CD14-positive monocyte (primary cell): ENCODE measurements at regions not wholly inside any gene's neighbourhood (a gene's known extent, or its start where the extent isn't known, plus 50 kb on each side); places are given as distances from the start of the nearest gene placed in this dataset.

ENCODE experiments used
- DNase-seq, 3 donors: peaks; one replicate each; pipeline ENCODE4 v3.0.0-alpha.2; 2011 to 2022
- H2AFZ ChIP-seq: 2 replicates; pipeline ENCODE4 v1.6.0; 2012; ENCODE audit warnings: mild to moderate bottlenecking, low read depth, low read length, inconsistent platforms; ENCODE audit not compliant: insufficient read depth, poor library complexity, severe bottlenecking
- H3K27ac ChIP-seq, 2 donors: 1 replicate in 1 of 2; 2 replicates in 1 of 2; pipeline ENCODE4 v1.5.1; 2012 to 2013; ENCODE audit warnings: low read length in 2 of 2, control low read depth in 1 of 2, inconsistent platforms in 1 of 2, low read depth in 1 of 2, mild to moderate bottlenecking in 1 of 2
- H3K27me3 ChIP-seq, 2 donors: one replicate each; pipeline versions ENCODE4 v1.6.0 to v1.6.1; 2011 to 2013; ENCODE audit warnings: low read length in 2 of 2; ENCODE audit not compliant: control insufficient read depth in 2 of 2, insufficient read depth in 2 of 2
- H3K36me3 ChIP-seq, 2 donors: replicated peaks in 1 of 2; 1 replicate in 1 of 2; 2 replicates in 1 of 2; pipeline versions ENCODE4 v1.5.1 to v1.6.1; 2012 to 2013; ENCODE audit warnings: low read length in 2 of 2, control low read depth in 1 of 2, inconsistent platforms in 1 of 2, mild to moderate bottlenecking in 1 of 2; ENCODE audit not compliant: insufficient read depth in 2 of 2, control insufficient read depth in 1 of 2
- H3K4me1 ChIP-seq, 2 donors: 1 replicate in 1 of 2; 2 replicates in 1 of 2; pipeline versions ENCODE4 v1.5.1 to v1.6.1; 2012 to 2013; ENCODE audit warnings: low read length in 2 of 2, control low read depth in 1 of 2, inconsistent platforms in 1 of 2, mild to moderate bottlenecking in 1 of 2, moderate library complexity in 1 of 2; ENCODE audit not compliant: insufficient read depth in 2 of 2, control insufficient read depth in 1 of 2
- H3K4me2 ChIP-seq: replicated peaks from 2 replicates; pipeline ENCODE3; 2012; ENCODE audit warnings: low read length, moderate library complexity, mild to moderate bottlenecking; ENCODE audit not compliant: poor library complexity, severe bottlenecking; ENCODE audit errors: extremely low read depth
- H3K4me3 ChIP-seq, 3 experiments: fragments of 200-600 bp in 1 of 3; sonication (generic) in 1 of 3; replicated peaks in 1 of 3; 1 replicate in 2 of 3; 2 replicates in 1 of 3; pipeline ENCODE4 v1.5.1; 2011 to 2013; ENCODE audit warnings: low read length in 3 of 3, mild to moderate bottlenecking in 3 of 3, control low read depth in 2 of 3, low read depth in 2 of 3, inconsistent platforms in 1 of 3, moderate library complexity in 1 of 3
- H3K79me2 ChIP-seq: 2 replicates; pipeline ENCODE4 v1.6.0; 2012; ENCODE audit warnings: mild to moderate bottlenecking, control low read depth, inconsistent platforms, low read length, moderate library complexity; ENCODE audit not compliant: insufficient read depth
- H3K9ac ChIP-seq: 2 replicates; pipeline ENCODE4 v1.6.0; 2017; ENCODE audit warnings: low read length, mild to moderate bottlenecking; ENCODE audit not compliant: insufficient read depth, poor library complexity, severe bottlenecking
- H3K9me3 ChIP-seq, 2 donors: replicated peaks in 1 of 2; 1 replicate in 1 of 2; 2 replicates in 1 of 2; pipeline versions ENCODE4 v1.5.1 to v1.6.1; 2012 to 2013; ENCODE audit warnings: low read length in 2 of 2, control low read depth in 1 of 2; ENCODE audit not compliant: control insufficient read depth in 1 of 2, insufficient read depth in 1 of 2
- H4K20me1 ChIP-seq: 2 replicates; pipeline ENCODE4 v1.6.0; 2012; ENCODE audit warnings: mild to moderate bottlenecking, low read length, control low read depth, moderate library complexity; ENCODE audit not compliant: insufficient read depth
- H3K27ac Mint-ChIP-seq, 7 donors: one replicate each; pipeline ENCODE4 v1.8.0; 2020; ENCODE audit warnings: mild to moderate bottlenecking in 7 of 7, mixed read lengths in 7 of 7, moderate library complexity in 6 of 7, inconsistent platforms in 2 of 7
- H3K27me3 Mint-ChIP-seq, 3 donors: one replicate each; pipeline ENCODE4 v1.8.0; 2021 to 2022; ENCODE audit warnings: low read depth in 3 of 3, mild to moderate bottlenecking in 3 of 3, mixed read lengths in 3 of 3, moderate library complexity in 3 of 3, inconsistent platforms in 1 of 3
- H3K36me3 Mint-ChIP-seq, 2 donors: one replicate each; pipeline ENCODE4 v1.8.0; 2020; ENCODE audit warnings: mixed read lengths in 2 of 2, inconsistent platforms in 1 of 2, mild to moderate bottlenecking in 1 of 2
- H3K4me1 Mint-ChIP-seq: one replicate; pipeline ENCODE4 v1.8.0; 2020; ENCODE audit warnings: mild to moderate bottlenecking, mixed read lengths
- H3K4me3 Mint-ChIP-seq, 2 donors: one replicate each; pipeline ENCODE4 v1.8.0; 2020; ENCODE audit warnings: mild to moderate bottlenecking in 2 of 2, mixed read lengths in 2 of 2, moderate library complexity in 1 of 2
- H3K9me3 Mint-ChIP-seq, 7 donors: one replicate each; pipeline ENCODE4 v1.8.0; 2020 to 2022; ENCODE audit warnings: mixed read lengths in 7 of 7, mild to moderate bottlenecking in 6 of 7, moderate library complexity in 6 of 7, inconsistent platforms in 2 of 7
- CTCF ChIP-seq: fragments of 200-600 bp; IDR thresholded peaks from one replicate; pipeline ENCODE4 v1.8.0; 2022; ENCODE audit warnings: antibody characterized with exemption, mild to moderate bottlenecking
- WGBS: methylation state at CpG from one replicate; pipeline ENCODE4 v1.1.5; 2013; ENCODE audit warnings: missing lambda C conversion rate; ENCODE audit not compliant: insufficient coverage; 5-methylcytosine and 5-hydroxymethylcytosine counted together
- intact Hi-C, 2 donors: fragments of 100-400 bp; cut with micrococcal nuclease; formaldehyde crosslinking; loops; one replicate each; pipeline versions ENCODE4 v1.15.0 to v1.15.1; 2023

- no peaks in the 10 kb centered on the region for H3K4me1 Mint-ChIP-seq
- DNase-seq = no peak
- Histone ChIP-seq H3K27ac (no peak overlapping the region), H4K20me1 (no peaks in the 10 kb centered on the region), H3K4me1 (no peaks in the 10 kb centered on the region), H3K27me3 (peaks cover 26 to 46% of the 10 kb centered on the region in 2 donors), H3K4me3 (no peak overlapping the region), H3K9me3 (peaks cover 0 to 11% of the 10 kb centered on the region in 2 donors), H3K4me2 (no peak overlapping the region), H2AFZ (no peak overlapping the region), H3K9ac (no peak overlapping the region), H3K79me2 (no peaks in the 10 kb centered on the region), H3K36me3 (no peaks in the 10 kb centered on the region)
- H3K27ac Mint-ChIP-seq = no peak overlapping the region
- intact Hi-C loops = no loop called here
- no CpG with 5 or more reads among the region's 7 CpGs for WGBS
- H3K9me3 Mint-ChIP-seq = peaks cover 0 to 3% (median 0%) of the 10 kb centered on the region in 7 donors
- no peak for TF ChIP-seq CTCF
- peaks cover 42 to 54% (median 42%) of the 10 kb centered on the region in 3 donors for H3K27me3 Mint-ChIP-seq
- no peak overlapping the region for H3K4me3 Mint-ChIP-seq
- H3K36me3 Mint-ChIP-seq = no peaks in the 10 kb centered on the region
These were observed 99.7 kb downstream of the INHBB start for GRCh38 chr2:120445449-120446143.

DNA sequence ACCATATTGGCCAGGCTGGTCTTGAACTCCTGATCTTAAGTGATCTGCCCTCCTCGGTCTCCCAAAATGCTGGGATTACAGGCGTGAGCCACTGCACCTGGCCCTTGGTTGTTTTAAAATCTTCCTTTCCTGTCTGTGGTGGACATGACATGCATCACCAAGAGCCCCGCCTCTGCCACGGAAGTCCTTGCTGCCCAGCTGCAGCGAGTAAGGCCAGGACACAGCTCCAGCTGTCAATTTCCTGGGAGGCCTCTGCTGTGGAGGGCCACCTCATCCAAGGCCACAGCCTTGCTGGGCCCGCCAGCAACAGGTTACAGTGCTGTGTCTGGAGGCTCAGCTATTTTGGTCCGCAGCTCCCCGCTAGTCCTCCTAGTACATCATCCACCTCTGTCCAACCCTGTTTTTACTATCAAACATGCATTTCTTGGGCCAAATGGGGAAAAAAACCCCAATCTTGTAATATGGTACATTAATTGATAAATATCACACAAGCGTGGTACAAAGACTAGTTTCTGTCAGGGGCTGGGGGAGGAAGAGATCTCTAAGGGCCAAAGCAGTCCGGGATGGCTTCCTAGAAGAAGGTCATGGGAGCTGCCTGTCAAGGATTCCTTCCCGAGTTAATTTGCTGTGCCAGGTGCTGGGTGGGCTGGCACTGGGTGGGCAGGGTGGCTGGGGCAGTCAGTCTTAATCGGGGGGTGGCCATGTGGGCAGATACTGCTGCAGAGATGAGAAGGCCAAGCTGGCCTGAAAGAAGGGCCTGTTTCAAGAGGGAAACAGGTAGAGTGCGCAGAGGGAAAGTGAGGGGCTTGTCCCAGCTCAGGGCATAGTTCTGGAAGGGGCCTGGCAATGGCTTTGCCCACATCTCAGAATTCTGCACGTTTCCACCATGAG lies 100.5 kb downstream of the INHBB start:
- H3K27ac Mint-ChIP-seq = no peak overlapping the region
- peaks cover 0 to 3% (median 0%) of the 10 kb centered on the region in 7 donors for H3K9me3 Mint-ChIP-seq
- no peaks in the 10 kb centered on the region for H3K4me1 Mint-ChIP-seq
- Histone ChIP-seq H3K4me2 (no peak overlapping the region), H3K9ac (no peak overlapping the region), H3K4me3 (no peak overlapping the region), H3K9me3 (peaks cover 0 to 11% of the 10 kb centered on the region in 2 donors), H3K4me1 (no peaks in the 10 kb centered on the region), H3K27ac (no peak overlapping the region), H2AFZ (no peak overlapping the region), H3K27me3 (peaks cover 21 to 37% of the 10 kb centered on the region in 2 donors), H3K79me2 (no peaks in the 10 kb centered on the region), H3K36me3 (no peaks in the 10 kb centered on the region), H4K20me1 (no peaks in the 10 kb centered on the region)
- intact Hi-C loops = no loop called here
- DNase-seq = no peak
- 88% methylated on average over 11 of the region's 14 CpGs for WGBS
- TF ChIP-seq CTCF = no peak
- no peak overlapping the region for H3K4me3 Mint-ChIP-seq
- H3K36me3 Mint-ChIP-seq = no peaks in the 10 kb centered on the region
- H3K27me3 Mint-ChIP-seq = peaks cover 33 to 47% (median 33%) of the 10 kb centered on the region in 3 donors
